ENCODE measurements at regions not wholly inside any gene's neighbourhood (a gene's known extent, or its start where the extent isn't known, plus 50 kb on each side); places are given as distances from the start of the nearest gene placed in this dataset.

GRCh38 chr5:14090755-14091154 is 52.4 kb upstream of the TRIO start:
- DNase-seq = no peak

- DNase-seq = no peak
Observed at GRCh38 chr5:14090290-14090689, 52.9 kb upstream of the TRIO start.

DNA sequence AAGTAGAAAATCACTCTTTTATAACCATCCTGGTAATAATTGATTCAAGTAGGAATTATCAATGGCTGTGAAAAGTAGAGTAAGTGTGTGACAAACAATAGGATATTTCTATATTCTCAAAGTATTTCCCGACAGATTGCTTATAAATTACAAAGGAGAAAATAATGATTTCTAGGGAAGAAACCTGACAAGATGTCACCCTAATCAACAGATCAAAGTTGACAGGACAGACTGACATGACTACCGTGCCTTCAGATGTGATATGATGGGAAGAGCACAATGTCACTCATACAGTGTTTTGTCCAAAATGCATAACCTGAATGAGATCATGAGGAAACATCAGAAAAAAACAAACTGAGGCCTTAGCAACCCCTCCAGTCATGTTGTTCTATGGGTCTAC is 53.9 kb upstream of the TRIO start:
- DNase-seq = no peak

- DNase-seq = peak; percentile 39
Observed at GRCh38 chr5:14086261-14086660, 56.9 kb upstream of the TRIO start.

DNA sequence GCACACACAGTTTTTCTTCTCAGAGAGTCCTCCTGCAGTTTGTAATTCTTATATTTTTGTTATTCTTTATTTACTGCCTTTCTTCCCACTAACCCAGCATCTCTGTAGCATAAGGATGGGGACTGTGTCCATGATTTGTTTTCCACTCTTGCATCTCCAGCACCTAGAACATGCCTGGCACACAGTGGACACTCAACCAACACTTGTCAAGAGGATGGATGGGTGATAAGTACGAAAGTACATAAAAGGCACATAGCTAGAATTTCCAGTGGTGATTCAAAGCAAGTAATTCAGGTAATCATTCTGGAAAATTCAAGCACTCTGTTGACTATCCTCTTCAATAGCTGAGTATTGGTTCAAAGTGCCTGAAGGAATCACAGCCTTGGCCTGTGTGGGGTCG is 60.2 kb upstream of the TRIO start:
- no peak for DNase-seq

GRCh38 chr5:14082523-14082922 is 60.6 kb upstream of the TRIO start:
- DNase-seq = no peak

DNA sequence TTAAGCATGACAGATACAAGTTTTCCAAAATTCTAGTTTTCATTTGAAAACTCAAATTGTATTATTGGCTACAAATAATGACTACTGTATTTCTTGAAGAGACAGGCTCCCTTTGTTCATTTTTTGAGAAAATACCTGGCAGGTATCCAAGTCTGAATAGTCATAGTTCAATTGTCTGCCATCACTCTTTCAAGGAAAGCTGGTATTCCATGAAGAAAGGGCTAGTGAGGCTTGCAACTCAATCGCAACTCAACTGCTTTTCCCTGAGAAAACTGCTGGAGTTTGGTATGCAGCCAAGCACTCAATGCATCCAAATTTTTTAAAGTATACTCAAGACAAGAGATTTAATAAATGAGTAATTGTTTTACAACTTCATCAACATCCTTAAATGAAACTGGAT is 61.4 kb upstream of the TRIO start:
- no peak for DNase-seq

DNA sequence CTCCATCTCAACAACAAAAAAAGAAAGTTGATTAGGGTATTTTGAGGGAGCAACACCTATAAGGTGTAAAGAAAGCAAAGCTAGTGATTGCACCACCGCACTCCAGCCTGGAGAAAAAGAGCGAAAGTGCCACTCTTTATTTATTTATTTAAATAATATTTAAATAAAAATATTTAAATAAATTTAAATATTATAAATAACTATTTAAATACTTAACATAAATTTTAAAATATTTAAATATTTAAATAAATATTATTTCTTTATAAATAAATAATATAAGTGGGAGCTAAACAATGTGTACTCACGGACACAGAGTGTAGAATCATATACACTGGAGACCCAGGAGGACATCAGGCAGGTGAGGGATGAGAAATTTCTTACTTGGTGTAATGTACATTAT is 64.4 kb upstream of the TRIO start:
- DNase-seq = no peak

- no peak for DNase-seq
Observed at GRCh38 chr5:14077501-14077900, 65.6 kb upstream of the TRIO start.

DNA sequence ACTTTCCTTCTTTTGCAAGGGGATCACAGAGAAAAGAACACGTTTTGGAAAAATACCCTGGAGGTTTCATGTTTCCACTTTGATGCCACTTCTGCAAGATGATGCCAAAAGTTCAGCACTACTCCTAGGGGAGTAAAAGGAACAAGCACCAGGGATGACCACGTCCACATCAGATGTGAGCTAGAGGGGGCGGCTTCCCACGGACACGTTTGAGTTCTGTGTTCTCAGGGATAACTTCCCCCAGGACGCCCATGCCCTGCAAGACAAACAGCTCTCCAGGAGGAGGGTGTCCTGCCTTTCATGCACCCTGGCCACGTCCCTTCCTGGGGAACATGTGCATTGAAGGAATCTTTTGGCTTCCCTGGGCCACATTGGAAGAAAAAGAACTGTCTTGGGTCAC is 66.6 kb upstream of the TRIO start:
- DNase-seq = no peak

- DNase-seq = no peak
Observed at GRCh38 chr5:14075937-14076336, 67.2 kb upstream of the TRIO start.

- peak; percentile 55 for DNase-seq
Observed at GRCh38 chr5:14071433-14071832, 71.7 kb upstream of the TRIO start.

DNA sequence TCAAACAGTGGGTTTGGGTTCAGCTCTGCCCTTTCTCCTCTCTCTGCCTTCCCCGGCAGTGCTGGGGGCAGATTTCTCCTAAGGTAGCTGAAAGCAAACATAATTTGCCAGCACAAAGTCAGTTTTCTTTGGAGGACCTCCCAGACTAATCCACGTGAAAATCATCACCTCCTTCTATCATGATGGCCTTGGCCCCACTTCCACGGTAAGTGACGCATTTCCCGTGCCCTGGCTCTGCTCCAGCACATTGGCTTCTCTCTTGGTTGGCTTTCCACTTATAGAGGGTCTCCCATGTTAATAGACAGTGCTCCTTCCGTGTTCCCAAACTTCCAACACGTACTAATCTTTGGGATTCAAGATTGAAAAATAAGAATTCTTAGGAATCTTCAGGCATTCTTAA is 74.1 kb upstream of the TRIO start:
- no peak for DNase-seq

GRCh38 chr5:14068136-14068535 is 75.0 kb upstream of the TRIO start:
- DNase-seq = peak; percentile 27

GRCh38 chr5:14066326-14066725 is 76.8 kb upstream of the TRIO start:
- DNase-seq = no peak

- peak; percentile 64 for DNase-seq
Observed at GRCh38 chr5:14064841-14065240, 78.3 kb upstream of the TRIO start.

GRCh38 chr5:14063691-14064090 is 79.5 kb upstream of the TRIO start:
- DNase-seq = peak; percentile 25

DNA sequence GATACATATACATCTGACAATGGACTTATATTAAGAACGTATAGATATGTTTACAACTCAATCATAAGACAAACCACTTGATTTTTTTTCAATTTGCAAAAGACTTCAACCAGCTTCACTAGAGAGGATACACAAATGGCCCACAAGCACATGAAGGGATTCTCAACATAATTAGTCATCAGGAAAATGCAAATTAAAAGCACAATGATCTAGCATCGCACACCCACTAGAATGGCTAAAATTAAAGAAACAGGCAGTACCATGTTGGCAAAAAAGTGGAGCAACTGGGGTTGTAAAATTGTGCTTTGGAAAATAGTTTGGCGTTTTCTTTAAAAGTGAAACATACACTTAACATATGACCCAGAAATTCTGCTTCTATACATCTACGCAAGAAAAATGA is 80.0 kb upstream of the TRIO start:
- DNase-seq = peak; percentile 64

- peak; percentile 45 for DNase-seq
Observed at GRCh38 chr5:14062178-14062577, 81.0 kb upstream of the TRIO start.

DNA sequence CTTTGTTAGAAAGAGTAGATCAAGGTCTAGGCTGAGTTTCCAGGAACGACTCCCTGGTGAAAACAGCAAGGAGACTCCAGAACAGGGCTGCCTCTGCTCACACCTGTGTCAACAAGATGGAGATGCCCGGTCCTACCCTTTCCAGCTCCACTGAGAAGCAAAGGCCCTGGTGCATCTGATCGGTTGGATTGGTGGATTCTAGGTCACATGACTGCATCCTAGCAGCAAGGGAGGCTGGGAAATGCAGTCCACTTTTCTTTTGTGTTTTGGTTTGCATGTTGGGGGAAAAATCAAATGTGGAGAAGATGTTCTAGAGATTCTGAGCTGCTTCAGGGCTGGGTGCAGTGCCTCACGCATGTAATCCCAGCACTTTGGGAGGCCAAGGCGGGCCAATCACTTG is 82.0 kb upstream of the TRIO start:
- no peak for DNase-seq

GRCh38 chr5:14060218-14060617 is 82.9 kb upstream of the TRIO start:
- DNase-seq = no peak

- no peak for DNase-seq
Observed at GRCh38 chr5:14059810-14060209, 83.3 kb upstream of the TRIO start.

- DNase-seq = no peak
Observed at GRCh38 chr5:14057289-14057688, 85.9 kb upstream of the TRIO start.

GRCh38 chr5:14056039-14056438 is 87.1 kb upstream of the TRIO start:
- DNase-seq = no peak

DNA sequence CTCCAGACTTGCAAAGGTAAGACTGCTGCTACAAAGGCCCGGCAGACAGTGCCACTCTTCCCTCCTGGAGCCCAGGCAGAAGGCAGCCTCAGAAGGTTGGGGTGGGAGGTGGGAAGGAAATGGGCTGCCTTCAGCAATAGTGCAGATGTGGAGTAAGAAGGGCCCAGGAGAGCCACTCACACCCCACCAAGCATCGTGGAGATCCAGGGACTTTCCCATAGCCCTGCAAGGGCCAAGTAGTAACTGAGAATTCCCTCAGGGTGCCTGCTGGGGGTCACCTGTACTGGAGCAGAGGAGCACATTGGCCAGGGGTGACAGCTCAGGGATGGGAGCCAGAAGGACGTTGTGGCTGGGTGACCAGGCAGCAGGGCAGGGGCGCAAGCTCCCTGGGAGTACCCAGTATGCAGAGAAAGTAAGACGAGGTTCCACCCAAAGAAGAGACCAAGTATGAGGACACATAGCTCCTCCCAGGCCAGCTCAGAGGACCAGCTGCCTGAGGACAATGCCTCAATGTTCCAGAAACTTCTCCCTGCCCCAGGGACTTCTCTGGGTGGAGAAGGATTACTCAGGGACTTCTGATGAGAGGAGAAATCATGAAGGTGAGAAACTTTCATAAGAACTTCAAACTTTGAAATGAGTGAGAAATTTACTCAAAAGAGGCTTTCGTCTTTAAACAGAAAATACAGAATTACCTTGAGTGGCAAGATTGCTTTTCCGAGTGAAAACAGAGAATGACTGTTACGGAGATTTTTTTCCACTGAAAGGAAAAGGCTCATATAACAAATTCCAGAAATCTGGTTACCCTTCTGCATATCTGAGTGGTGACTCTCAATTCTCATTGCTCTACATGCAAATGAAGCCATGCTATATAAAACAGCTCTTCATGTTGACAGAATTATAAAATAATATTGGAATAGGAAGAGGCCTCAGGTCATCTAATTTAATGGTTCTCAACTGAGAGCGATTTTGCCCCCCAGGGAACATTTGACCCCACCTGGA is 87.9 kb upstream of the TRIO start:
- peak; percentile 68 for DNase-seq
